Right lobe of liver (tissue), 4 donors: ENCODE measurements at regions not wholly inside any gene's neighbourhood (a gene's known extent, or its start where the extent isn't known, plus 50 kb on each side); places are given as distances from the start of the nearest gene placed in this dataset.

ENCODE experiments used
- POLR2A ChIP-seq: fragments of 450-650 bp; IDR thresholded peaks from one replicate; pipeline ENCODE4 v1.6.1; 2017; ENCODE audit warnings: antibody characterized with exemption, mild to moderate bottlenecking
- TF ChIP-seq, protein P1 (sequence below), 4 donors: fragments of 200-600 bp in 3 of 4; fragments of 450-650 bp in 1 of 4; IDR thresholded peaks; one replicate each; pipeline versions ENCODE4 v1.5.1 to v1.8.0; 2016 to 2022; ENCODE audit warnings: antibody characterized with exemption in 4 of 4, mild to moderate bottlenecking in 2 of 4
- donor health status: DM: no; HTN: no; CAD: no.
- donor health status: DM: no; HTN: no; CAD: no.
- donor health status: DM: no; HTN: yes; CAD: no.

DNA sequence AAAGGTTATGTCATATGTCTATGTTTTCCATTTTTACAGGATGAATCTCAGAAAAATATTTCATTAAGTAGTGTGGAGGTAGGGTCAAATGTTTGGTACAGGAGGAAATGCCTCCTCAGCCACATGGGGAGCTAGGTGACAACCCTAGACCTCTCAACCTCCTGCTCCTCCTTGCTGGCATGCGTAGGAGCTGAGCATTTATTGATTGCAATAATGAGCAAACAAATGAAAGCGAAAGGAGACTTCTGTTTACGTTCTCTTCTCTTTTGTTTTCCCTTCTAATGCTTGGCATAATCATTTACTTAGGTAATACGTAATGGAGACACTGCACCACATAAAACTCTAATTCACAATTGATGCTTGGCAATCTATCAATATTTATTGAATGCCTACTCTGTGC lies 95.1 kb upstream of the CCBE1 start:
- TF ChIP-seq POLR2A: no peak
- TF ChIP-seq, protein P1, sequence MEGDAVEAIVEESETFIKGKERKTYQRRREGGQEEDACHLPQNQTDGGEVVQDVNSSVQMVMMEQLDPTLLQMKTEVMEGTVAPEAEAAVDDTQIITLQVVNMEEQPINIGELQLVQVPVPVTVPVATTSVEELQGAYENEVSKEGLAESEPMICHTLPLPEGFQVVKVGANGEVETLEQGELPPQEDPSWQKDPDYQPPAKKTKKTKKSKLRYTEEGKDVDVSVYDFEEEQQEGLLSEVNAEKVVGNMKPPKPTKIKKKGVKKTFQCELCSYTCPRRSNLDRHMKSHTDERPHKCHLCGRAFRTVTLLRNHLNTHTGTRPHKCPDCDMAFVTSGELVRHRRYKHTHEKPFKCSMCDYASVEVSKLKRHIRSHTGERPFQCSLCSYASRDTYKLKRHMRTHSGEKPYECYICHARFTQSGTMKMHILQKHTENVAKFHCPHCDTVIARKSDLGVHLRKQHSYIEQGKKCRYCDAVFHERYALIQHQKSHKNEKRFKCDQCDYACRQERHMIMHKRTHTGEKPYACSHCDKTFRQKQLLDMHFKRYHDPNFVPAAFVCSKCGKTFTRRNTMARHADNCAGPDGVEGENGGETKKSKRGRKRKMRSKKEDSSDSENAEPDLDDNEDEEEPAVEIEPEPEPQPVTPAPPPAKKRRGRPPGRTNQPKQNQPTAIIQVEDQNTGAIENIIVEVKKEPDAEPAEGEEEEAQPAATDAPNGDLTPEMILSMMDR (IDR thresholded peaks at IDR 0.05): no peak
